Thoracic aorta (tissue), 2 donors: ENCODE measurements at regions not wholly inside any gene's neighbourhood (a gene's known extent, or its start where the extent isn't known, plus 50 kb on each side); places are given as distances from the start of the nearest gene placed in this dataset.

Source experiments
- ATAC-seq: fragments of 150-250 bp; one replicate; pipeline ENCODE4 v1.8.0; 2017; ENCODE audit warnings: low read depth; ENCODE audit not compliant: insufficient number of reproducible peaks, low FRiP score
- DNase-seq: peaks from one replicate; pipeline ENCODE4 v3.0.0-alpha.2; 2020; ENCODE audit warnings: low spot score
- H3K27ac ChIP-seq, 2 donors: fragments of 200-600 bp; sonication (generic); 1 replicate in 1 of 2; 2 replicates in 1 of 2; pipeline ENCODE4 v1.5.1; 2016; ENCODE audit warnings: mild to moderate bottlenecking in 2 of 2, moderate library complexity in 2 of 2
- H3K27me3 ChIP-seq: fragments of 200-600 bp; sonication (generic); replicated peaks from 2 replicates; pipeline ENCODE4 v1.6.0; 2016; ENCODE audit warnings: mild to moderate bottlenecking; ENCODE audit not compliant: insufficient read depth
- H3K36me3 ChIP-seq: fragments of 200-600 bp; sonication (generic); one replicate; pipeline ENCODE4 v1.5.1; 2016
- H3K4me1 ChIP-seq, 2 donors: fragments of 200-600 bp; sonication (generic); 1 replicate in 1 of 2; 2 replicates in 1 of 2; pipeline versions ENCODE4 v1.5.1 to v1.6.0; 2016; ENCODE audit warnings: low read depth in 2 of 2, mild to moderate bottlenecking in 1 of 2; ENCODE audit not compliant: control insufficient read depth in 1 of 2
- H3K4me3 ChIP-seq: fragments of 200-600 bp; sonication (generic); 2 replicates; pipeline ENCODE4 v1.5.1; 2016; ENCODE audit warnings: mild to moderate bottlenecking
- H3K9me3 ChIP-seq: fragments of 200-600 bp; sonication (generic); 2 replicates; pipeline ENCODE4 v1.5.1; 2016
- TF ChIP-seq, protein P1 (sequence below): fragments of 200-600 bp; sonication (generic); IDR thresholded peaks from one replicate; pipeline ENCODE4 v1.5.1; 2019; ENCODE audit warnings: antibody characterized with exemption

DNA sequence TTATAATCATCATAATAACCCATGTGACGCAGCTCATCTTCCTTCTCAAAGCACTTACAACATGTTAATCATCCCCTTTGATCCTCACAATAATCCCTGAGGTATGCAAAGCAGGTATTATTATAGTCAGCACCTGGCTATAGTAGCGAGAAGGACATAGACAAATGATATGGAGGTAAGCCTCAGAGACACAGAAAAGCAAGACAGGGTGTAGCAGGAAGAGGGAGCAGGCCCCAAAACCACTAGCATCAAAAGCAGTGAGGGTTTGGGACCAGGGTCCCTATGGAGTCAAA, 139.2 kb upstream of the SLC30A5 start:
- no peak overlapping the region for H3K27ac ChIP-seq
- no peak for ATAC-seq
- DNase-seq, result no peak

DNA sequence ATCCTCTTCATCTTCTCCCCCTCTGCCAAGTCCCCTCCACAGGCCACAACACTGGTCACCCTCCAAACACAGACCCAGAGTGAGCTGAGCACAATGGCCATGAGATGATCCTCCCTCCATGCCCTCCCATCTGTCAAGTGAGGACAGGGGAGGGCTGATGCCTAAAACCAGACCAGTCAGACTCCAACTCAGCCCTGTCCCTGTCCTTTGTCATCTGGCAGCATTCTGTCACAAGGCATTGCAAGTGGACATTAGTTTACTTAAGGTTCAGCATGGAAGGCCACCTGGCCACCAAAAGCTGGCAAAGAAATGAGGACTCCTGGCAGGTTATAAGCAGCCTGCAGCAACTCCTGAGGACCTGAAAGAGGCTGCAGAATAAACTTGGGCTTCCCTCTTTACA, 136.2 kb upstream of the SLC30A5 start:
- no peak for ATAC-seq
- Histone ChIP-seq H3K27me3 (no peaks in the 10 kb centered on the region), H3K4me1 (peaks cover 0 to 15% of the 10 kb centered on the region in 2 donors), H3K9me3 (no peaks in the 10 kb centered on the region), H3K36me3 (no peaks in the 10 kb centered on the region), H3K4me3 (no peak overlapping the region), H3K27ac (no peak overlapping the region)
- TF ChIP-seq, protein P1, sequence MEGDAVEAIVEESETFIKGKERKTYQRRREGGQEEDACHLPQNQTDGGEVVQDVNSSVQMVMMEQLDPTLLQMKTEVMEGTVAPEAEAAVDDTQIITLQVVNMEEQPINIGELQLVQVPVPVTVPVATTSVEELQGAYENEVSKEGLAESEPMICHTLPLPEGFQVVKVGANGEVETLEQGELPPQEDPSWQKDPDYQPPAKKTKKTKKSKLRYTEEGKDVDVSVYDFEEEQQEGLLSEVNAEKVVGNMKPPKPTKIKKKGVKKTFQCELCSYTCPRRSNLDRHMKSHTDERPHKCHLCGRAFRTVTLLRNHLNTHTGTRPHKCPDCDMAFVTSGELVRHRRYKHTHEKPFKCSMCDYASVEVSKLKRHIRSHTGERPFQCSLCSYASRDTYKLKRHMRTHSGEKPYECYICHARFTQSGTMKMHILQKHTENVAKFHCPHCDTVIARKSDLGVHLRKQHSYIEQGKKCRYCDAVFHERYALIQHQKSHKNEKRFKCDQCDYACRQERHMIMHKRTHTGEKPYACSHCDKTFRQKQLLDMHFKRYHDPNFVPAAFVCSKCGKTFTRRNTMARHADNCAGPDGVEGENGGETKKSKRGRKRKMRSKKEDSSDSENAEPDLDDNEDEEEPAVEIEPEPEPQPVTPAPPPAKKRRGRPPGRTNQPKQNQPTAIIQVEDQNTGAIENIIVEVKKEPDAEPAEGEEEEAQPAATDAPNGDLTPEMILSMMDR, result no peak
- no peak for DNase-seq

More for the DNA sequence above, 139.2 kb upstream of the SLC30A5 start:
- Histone ChIP-seq H3K4me1 (peaks cover 0 to 23% of the 10 kb centered on the region in 2 donors), H3K4me3 (no peak overlapping the region), H3K9me3 (no peaks in the 10 kb centered on the region), H3K27me3 (no peaks in the 10 kb centered on the region), H3K36me3 (no peaks in the 10 kb centered on the region)
- TF ChIP-seq, protein P1, result no peak

DNA sequence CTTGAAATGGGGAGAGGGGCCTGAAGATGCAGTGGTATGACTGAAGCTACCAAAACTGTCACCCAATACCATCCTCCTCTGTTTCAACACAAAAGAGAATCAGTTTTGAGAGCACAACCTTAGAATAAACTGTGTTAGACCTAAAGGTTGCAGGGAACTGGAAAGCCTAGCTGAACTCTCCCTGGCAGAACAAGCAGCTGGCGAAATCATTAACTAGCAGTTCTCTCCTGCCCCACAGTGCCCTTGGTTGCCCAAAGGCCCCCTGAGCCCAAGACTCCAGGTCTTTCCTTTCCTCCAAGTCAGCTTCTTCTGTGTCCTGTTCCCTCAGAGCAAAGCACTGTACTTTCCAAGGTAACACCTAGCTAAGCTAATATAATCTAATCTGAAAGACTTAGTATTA, 135.4 kb upstream of the SLC30A5 start:
- Histone ChIP-seq H3K27me3 (no peaks in the 10 kb centered on the region), H3K9me3 (no peaks in the 10 kb centered on the region), H3K4me1 (peaks cover 0 to 10% of the 10 kb centered on the region in 2 donors), H3K36me3 (no peaks in the 10 kb centered on the region), H3K4me3 (no peak overlapping the region), H3K27ac (no peak overlapping the region)
- ATAC-seq (no peak), DNase-seq (no peak)
- TF ChIP-seq, protein P1, result no peak

DNA sequence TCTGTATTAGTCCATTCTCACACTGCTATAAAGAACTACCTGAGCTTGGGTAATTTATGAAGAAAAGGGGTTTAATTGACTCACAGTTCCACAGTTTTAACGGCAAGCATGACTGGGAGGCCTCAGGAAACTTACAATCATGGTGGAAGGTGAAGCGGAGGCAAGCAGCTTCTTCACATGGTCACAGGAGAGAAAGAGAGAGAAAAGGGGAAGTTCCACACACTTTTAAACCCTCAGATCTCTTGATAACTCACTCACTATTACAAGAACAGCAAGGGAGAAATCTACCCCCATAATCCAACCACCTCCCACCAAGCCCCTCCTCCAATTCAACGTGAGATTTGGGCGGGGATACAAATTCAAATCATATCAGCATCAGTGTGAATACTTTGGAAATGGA, 133.4 kb upstream of the SLC30A5 start:
- no peak overlapping the region for H3K27ac ChIP-seq
- no peaks in the 10 kb centered on the region for H3K4me1 ChIP-seq
- TF ChIP-seq, protein P1, result no peak
- H3K36me3 ChIP-seq, result no peaks in the 10 kb centered on the region
- DNase-seq (no peak), ATAC-seq (no peak)
- H3K27me3 ChIP-seq, result no peaks in the 10 kb centered on the region
- no peaks in the 10 kb centered on the region for H3K9me3 ChIP-seq
- H3K4me3 ChIP-seq, result no peak overlapping the region

DNA sequence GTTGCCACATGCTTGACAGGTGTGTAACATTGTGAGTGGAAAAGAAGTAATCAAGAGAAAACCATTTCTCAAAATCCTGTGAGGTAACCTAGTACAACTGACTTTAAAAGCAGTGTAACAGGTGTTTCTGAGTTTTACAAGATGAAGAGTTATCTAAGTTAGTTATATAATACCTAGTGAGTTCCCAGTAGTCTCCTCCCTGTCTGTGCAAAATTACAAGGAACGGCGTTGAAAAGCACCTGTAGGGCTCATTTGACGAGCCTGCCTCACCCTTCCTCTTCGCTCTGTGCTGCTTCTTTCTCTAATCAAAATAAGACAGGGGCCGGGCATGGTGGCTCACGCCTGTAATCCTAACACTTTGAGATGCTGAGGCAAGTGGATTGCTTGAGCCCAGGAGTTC, 132.9 kb upstream of the SLC30A5 start:
- no peak for ATAC-seq

More for the DNA sequence above, 132.9 kb upstream of the SLC30A5 start:
- H3K9me3 ChIP-seq, result no peaks in the 10 kb centered on the region
- DNase-seq, result no peak
- no peaks in the 10 kb centered on the region for H3K27me3 ChIP-seq
- H3K4me1 ChIP-seq, result no peaks in the 10 kb centered on the region
- H3K27ac ChIP-seq, result no peak overlapping the region
- no peak overlapping the region for H3K4me3 ChIP-seq
- TF ChIP-seq, protein P1, result no peak
- H3K36me3 ChIP-seq, result no peaks in the 10 kb centered on the region
